GM18907 (cell line): ENCODE measurements at regions not wholly inside any gene's neighbourhood (a gene's known extent, or its start where the extent isn't known, plus 50 kb on each side); places are given as distances from the start of the nearest gene placed in this dataset.
A peak's percentile ranks its signal among the peaks of the same experiment; 100 is the strongest.

Source experiments
- ATAC-seq: cut with Tn5 transposase; IDR thresholded peaks from one replicate; pipeline ENCODE4 v1.9.1; 2021; ENCODE audit warnings: mild to moderate bottlenecking, moderate library complexity; ENCODE audit not compliant: unreplicated experiment

GRCh38 chr4:14883661-14884060, 118.6 kb upstream of the CPEB2 start:
- ATAC-seq, result no peak

- ATAC-seq, result no peak
These were observed 114.3 kb upstream of the CPEB2 start for GRCh38 chr4:14887842-14888433.

- no peak for ATAC-seq
These were observed 113.3 kb upstream of the CPEB2 start for GRCh38 chr4:14888790-14889572.

- no peak for ATAC-seq
These were observed 109.7 kb upstream of the CPEB2 start for GRCh38 chr4:14892563-14892962.

- ATAC-seq, result no peak
These were observed 108.6 kb upstream of the CPEB2 start for GRCh38 chr4:14893713-14894112.

GRCh38 chr4:14894392-14895292, 107.6 kb upstream of the CPEB2 start:
- ATAC-seq, result no peak

GRCh38 chr4:14896656-14897175, 105.6 kb upstream of the CPEB2 start:
- ATAC-seq, result no peak

- no peak for ATAC-seq
These were observed 105.1 kb upstream of the CPEB2 start for GRCh38 chr4:14897217-14897616.

- no peak for ATAC-seq
These were observed 103.3 kb upstream of the CPEB2 start for GRCh38 chr4:14898989-14899388.

- no peak for ATAC-seq
These were observed 99.9 kb upstream of the CPEB2 start for GRCh38 chr4:14902342-14902741.

- no peak for ATAC-seq
These were observed 99.0 kb upstream of the CPEB2 start for GRCh38 chr4:14903321-14903720.

GRCh38 chr4:14906805-14907204, 95.5 kb upstream of the CPEB2 start:
- ATAC-seq, result no peak

- ATAC-seq, result no peak
These were observed 93.6 kb upstream of the CPEB2 start for GRCh38 chr4:14908635-14909034.

- ATAC-seq, result no peak
These were observed 91.9 kb upstream of the CPEB2 start for GRCh38 chr4:14910411-14910810.

GRCh38 chr4:14912426-14912825, 89.9 kb upstream of the CPEB2 start:
- ATAC-seq, result no peak

GRCh38 chr4:14915018-14915417, 87.3 kb upstream of the CPEB2 start:
- no peak for ATAC-seq

- peak; percentile 62 for ATAC-seq
These were observed 85.6 kb upstream of the CPEB2 start for GRCh38 chr4:14916554-14917297.

GRCh38 chr4:14917298-14917633, 85.0 kb upstream of the CPEB2 start:
- ATAC-seq, result no peak

GRCh38 chr4:14918336-14918735, 83.9 kb upstream of the CPEB2 start:
- no peak for ATAC-seq

GRCh38 chr4:14919785-14920184, 82.5 kb upstream of the CPEB2 start:
- no peak for ATAC-seq

GRCh38 chr4:14920237-14920636, 82.0 kb upstream of the CPEB2 start:
- no peak for ATAC-seq
